ENCODE measurements at regions not wholly inside any gene's neighbourhood (a gene's known extent, or its start where the extent isn't known, plus 50 kb on each side); places are given as distances from the start of the nearest gene placed in this dataset.

- H3K9me3 ChIP-seq (ENCODE audit: control insufficient read depth, insufficient read depth, low read length), result no peaks in the 10 kb centered on the region
- H3K27me3 ChIP-seq (ENCODE audit: control insufficient read depth, insufficient read depth, low read length), result no peaks in the 10 kb centered on the region
- no peak overlapping the region for H3K27ac ChIP-seq (ENCODE audit: low read length)
- H3K4me3 ChIP-seq (ENCODE audit: low read length), result no peak overlapping the region
- DNase-seq (ENCODE audit: low read depth, low spot score), result no peak
- WGBS (ENCODE audit: insufficient coverage, insufficient read length), result no CpG with 5 or more reads among the region's 2 CpGs
- H3K36me3 ChIP-seq (ENCODE audit: control insufficient read depth, insufficient read depth, low read length), result no peaks in the 10 kb centered on the region
- H3K4me1 ChIP-seq (ENCODE audit: control insufficient read depth, insufficient read depth, low read length), result no peaks in the 10 kb centered on the region
Measured at GRCh38 chr5:131067636-131068035, 97.4 kb downstream of the HINT1 start.

DNA sequence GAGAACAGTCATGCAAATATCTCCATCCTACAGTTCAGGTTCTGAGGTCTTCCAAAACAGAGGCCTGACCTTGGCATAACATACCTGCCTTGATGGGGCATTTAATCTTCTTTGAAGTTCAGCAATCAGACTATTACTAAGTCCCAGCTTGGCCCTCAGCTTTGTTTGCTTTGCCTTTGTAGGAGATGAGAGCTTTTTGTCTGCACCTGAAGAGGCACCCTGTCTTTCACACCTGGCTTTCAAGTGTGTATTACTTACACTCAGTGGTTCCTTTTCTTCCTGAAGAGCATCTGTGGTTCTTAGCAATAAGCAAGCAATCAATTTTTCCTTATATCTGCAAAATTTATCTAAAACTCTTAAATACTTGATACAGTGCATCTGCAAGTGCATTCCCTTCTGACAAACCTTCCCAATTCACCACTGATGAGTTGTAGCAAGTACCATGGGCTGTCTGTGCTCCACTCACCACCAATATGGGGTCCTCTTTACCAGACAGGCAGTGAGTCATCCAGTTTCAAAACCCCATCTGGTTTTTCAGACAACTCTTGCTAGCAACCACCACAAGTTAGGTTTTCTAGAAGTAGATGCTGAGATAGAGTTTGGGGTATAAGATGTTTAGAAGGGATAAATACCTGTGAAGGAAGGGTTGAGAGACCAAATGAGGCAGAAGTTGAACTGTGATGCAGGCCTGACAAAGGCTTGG is 100.2 kb downstream of the HINT1 start:
- no peaks in the 10 kb centered on the region for H3K27me3 ChIP-seq (ENCODE audit: control insufficient read depth, insufficient read depth, low read length)
- H3K4me1 ChIP-seq (ENCODE audit: control insufficient read depth, insufficient read depth, low read length), result no peaks in the 10 kb centered on the region
- no peaks in the 10 kb centered on the region for H3K36me3 ChIP-seq (ENCODE audit: control insufficient read depth, insufficient read depth, low read length)
- no peak for DNase-seq (ENCODE audit: low read depth, low spot score)
- no peaks in the 10 kb centered on the region for H3K9me3 ChIP-seq (ENCODE audit: control insufficient read depth, insufficient read depth, low read length)
- no peak overlapping the region for H3K4me3 ChIP-seq (ENCODE audit: low read length)
- H3K27ac ChIP-seq (ENCODE audit: low read length), result no peak overlapping the region

DNA sequence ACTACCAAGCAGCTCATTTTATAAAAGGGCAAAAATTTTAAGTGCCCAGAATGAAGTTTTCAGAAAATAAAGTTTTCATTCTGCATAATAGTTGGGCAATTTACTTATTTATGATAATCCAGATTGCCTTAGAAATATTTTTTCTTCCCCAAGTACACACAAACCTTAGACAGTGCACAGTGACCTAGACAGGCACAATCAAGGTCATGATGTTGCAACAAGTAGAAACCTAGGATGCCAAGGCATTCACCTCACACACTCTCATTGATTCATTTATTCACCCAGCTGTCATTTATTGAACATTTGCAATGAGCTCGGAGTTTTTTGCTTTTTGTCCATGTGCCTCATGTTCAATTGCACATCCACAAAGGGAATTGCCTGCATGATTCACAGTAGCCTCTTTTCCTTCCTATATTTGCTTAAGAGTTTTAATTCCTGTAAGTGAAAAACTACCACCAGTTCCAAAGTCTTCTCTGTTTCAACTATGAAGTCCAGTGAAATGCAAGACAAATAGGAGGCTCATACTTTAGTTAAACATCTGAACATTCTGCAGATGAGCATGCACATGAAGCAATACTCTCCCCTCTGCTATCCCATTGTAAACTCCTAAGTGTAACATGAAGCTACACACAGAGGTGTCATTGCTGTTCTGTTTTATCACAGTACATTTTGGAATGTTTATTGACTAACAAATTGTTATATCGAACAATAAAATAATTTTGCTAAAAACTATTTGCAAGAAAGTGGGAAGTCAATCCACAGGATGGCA is 122.9 kb downstream of the HINT1 start:
- WGBS (ENCODE audit: insufficient coverage, insufficient read length), result no CpG with 5 or more reads among the region's 2 CpGs
- Histone ChIP-seq H3K4me3 (ENCODE audit: low read length) (no peak overlapping the region), H3K27me3 (ENCODE audit: control insufficient read depth, insufficient read depth, low read length) (no peaks in the 10 kb centered on the region), H3K27ac (ENCODE audit: low read length) (no peak overlapping the region), H3K36me3 (ENCODE audit: control insufficient read depth, insufficient read depth, low read length) (no peaks in the 10 kb centered on the region), H3K9me3 (ENCODE audit: control insufficient read depth, insufficient read depth, low read length) (no peaks in the 10 kb centered on the region), H3K4me1 (ENCODE audit: control insufficient read depth, insufficient read depth, low read length) (no peaks in the 10 kb centered on the region)
- no peak for DNase-seq (ENCODE audit: low read depth, low spot score)

DNA sequence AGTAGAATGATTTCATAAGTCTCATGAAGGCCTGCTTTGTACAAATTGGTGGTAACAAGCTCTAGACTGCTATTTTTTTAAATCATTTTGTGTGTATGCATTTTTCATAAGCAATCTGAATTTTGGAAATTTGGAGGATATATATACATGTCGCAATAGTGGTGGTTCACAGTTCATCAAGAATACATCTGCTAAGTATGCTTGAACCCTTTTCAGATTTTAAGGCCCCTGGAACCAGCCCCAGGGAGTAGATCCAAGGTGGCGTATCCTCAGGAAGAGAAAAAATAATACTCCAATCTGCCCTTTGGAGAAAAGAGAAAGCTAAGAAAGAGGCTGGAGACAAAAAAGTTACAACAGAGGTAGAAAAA is 141.6 kb downstream of the HINT1 start:
- H3K4me3 ChIP-seq (ENCODE audit: low read length), result no peak overlapping the region
- H3K36me3 ChIP-seq (ENCODE audit: control insufficient read depth, insufficient read depth, low read length), result no peaks in the 10 kb centered on the region
- DNase-seq (ENCODE audit: low read depth, low spot score), result no peak

GRCh38 chr5:131022811-131023497 is 142.1 kb downstream of the HINT1 start:
- no peak overlapping the region for H3K4me3 ChIP-seq (ENCODE audit: low read length)
- no peak overlapping the region for H3K27ac ChIP-seq (ENCODE audit: low read length)
- no CpG with 5 or more reads among the region's 1 CpG for whole genome bisulfite sequencing (ENCODE audit: insufficient coverage, insufficient read length)
- H3K36me3 ChIP-seq (ENCODE audit: control insufficient read depth, insufficient read depth, low read length), result no peaks in the 10 kb centered on the region
- no peak for DNase-seq (ENCODE audit: low read depth, low spot score)
- H3K4me1 ChIP-seq (ENCODE audit: control insufficient read depth, insufficient read depth, low read length), result no peaks in the 10 kb centered on the region
- no peaks in the 10 kb centered on the region for H3K9me3 ChIP-seq (ENCODE audit: control insufficient read depth, insufficient read depth, low read length)
- H3K27me3 ChIP-seq (ENCODE audit: control insufficient read depth, insufficient read depth, low read length), result no peaks in the 10 kb centered on the region

More for the DNA sequence above, 141.6 kb downstream of the HINT1 start:
- Histone ChIP-seq H3K4me1 (ENCODE audit: control insufficient read depth, insufficient read depth, low read length) (no peaks in the 10 kb centered on the region), H3K27ac (ENCODE audit: low read length) (no peak overlapping the region), H3K27me3 (ENCODE audit: control insufficient read depth, insufficient read depth, low read length) (no peaks in the 10 kb centered on the region), H3K9me3 (ENCODE audit: control insufficient read depth, insufficient read depth, low read length) (no peaks in the 10 kb centered on the region)
- no CpG with 5 or more reads among the region's 2 CpGs for WGBS (ENCODE audit: insufficient coverage, insufficient read length)

DNA sequence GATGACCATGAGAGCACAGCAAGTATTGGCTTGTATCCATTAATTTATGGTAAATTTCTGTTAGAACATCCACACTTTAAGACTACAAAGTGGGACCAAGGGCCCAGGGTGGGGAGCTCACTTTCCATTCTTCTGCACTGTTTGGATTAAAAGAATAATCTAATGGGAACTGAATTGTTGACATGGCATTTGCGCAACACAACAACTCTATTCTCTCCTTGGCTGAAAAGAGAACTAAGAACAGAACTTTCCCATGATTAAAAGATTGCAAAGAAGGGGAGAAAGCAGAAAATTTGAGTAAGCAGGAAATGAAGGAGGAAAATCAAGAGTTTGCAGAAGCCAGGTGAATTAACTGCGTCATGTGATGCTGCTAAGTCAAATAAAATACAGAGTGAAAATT is 143.4 kb downstream of the HINT1 start:
- Histone ChIP-seq H3K27me3 (ENCODE audit: control insufficient read depth, insufficient read depth, low read length) (no peaks in the 10 kb centered on the region), H3K4me1 (ENCODE audit: control insufficient read depth, insufficient read depth, low read length) (no peaks in the 10 kb centered on the region), H3K36me3 (ENCODE audit: control insufficient read depth, insufficient read depth, low read length) (no peaks in the 10 kb centered on the region), H3K4me3 (ENCODE audit: low read length) (no peak overlapping the region), H3K9me3 (ENCODE audit: control insufficient read depth, insufficient read depth, low read length) (no peaks in the 10 kb centered on the region), H3K27ac (ENCODE audit: low read length) (no peak overlapping the region)
- DNase-seq (ENCODE audit: low read depth, low spot score), result no peak
- WGBS (ENCODE audit: insufficient coverage, insufficient read length), result no CpG with 5 or more reads among the region's 2 CpGs

DNA sequence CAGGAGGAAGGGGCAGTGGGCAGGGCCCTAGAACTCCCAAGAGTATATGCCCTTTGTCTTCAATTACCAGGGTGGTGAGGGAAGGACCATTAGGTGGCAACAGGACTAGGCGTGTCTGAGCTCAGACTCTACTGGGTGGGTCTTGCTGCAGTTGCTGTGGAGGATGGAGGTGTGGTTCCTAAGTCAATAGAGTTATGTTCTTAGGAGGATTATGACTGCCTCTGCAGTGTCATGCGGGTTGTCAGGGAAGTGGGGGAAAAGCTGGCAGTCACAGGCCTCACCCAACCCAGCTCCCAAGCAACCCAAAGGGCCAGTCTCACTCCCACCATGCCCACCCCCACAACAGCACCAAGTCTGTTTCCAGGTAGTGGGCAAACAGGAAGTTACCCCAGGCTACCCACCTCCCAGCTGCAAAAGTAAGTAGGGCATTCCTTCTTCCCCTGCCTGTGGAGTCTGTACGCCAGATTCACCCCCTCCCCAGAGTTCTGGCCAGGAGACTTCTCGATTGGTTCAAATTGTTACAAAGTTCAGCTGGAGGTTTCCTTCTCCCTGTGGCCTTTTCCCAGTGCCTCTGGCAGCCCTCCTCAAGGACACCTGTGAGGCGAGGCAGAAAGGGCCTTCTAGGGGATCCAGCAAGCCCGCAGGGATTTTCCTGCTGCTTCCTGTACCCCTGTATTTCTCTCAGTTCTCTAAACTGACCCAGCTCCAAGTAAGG is 145.3 kb downstream of the HINT1 start:
- Histone ChIP-seq H3K4me3 (ENCODE audit: low read length) (no peak overlapping the region), H3K9me3 (ENCODE audit: control insufficient read depth, insufficient read depth, low read length) (no peaks in the 10 kb centered on the region), H3K27ac (ENCODE audit: low read length) (no peak overlapping the region), H3K36me3 (ENCODE audit: control insufficient read depth, insufficient read depth, low read length) (no peaks in the 10 kb centered on the region), H3K4me1 (ENCODE audit: control insufficient read depth, insufficient read depth, low read length) (no peaks in the 10 kb centered on the region), H3K27me3 (ENCODE audit: control insufficient read depth, insufficient read depth, low read length) (no peaks in the 10 kb centered on the region)
- WGBS (ENCODE audit: insufficient coverage, insufficient read length), result no CpG with 5 or more reads among the region's 6 CpGs
- no peak for DNase-seq (ENCODE audit: low read depth, low spot score)

DNA sequence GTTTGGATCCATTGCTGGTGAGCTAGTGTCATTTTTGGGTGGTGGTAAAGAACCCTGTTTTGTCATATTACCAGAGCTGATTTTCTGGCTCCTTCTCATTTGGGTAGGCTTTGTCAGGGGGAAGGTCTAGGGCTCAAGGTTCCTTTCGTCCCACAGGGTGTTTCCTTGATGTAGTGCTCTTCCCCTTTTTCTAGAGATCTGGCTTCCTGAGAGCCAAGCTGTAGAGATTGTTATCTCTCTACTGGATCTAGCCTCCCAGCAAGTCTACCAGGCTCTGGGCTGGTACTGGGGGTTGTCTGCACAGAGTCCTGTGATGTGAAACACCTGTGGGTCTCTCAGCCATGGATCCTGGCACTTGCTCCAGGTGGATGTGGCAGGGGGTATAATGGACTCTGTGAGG is 145.9 kb downstream of the HINT1 start:
- no peaks in the 10 kb centered on the region for H3K4me1 ChIP-seq (ENCODE audit: control insufficient read depth, insufficient read depth, low read length)
- WGBS (ENCODE audit: insufficient coverage, insufficient read length), result no CpG with 5 or more reads among the region's 1 CpG
- no peak overlapping the region for H3K27ac ChIP-seq (ENCODE audit: low read length)
- no peak for DNase-seq (ENCODE audit: low read depth, low spot score)
- no peaks in the 10 kb centered on the region for H3K27me3 ChIP-seq (ENCODE audit: control insufficient read depth, insufficient read depth, low read length)
- no peak overlapping the region for H3K4me3 ChIP-seq (ENCODE audit: low read length)
- no peaks in the 10 kb centered on the region for H3K9me3 ChIP-seq (ENCODE audit: control insufficient read depth, insufficient read depth, low read length)
- H3K36me3 ChIP-seq (ENCODE audit: control insufficient read depth, insufficient read depth, low read length), result no peaks in the 10 kb centered on the region

- WGBS (ENCODE audit: insufficient coverage, insufficient read length), result no CpG with 5 or more reads among the region's 24 CpGs
- DNase-seq (ENCODE audit: low read depth, low spot score), result no peak
- no peak overlapping the region for H3K27ac ChIP-seq (ENCODE audit: low read length)
- no peaks in the 10 kb centered on the region for H3K4me1 ChIP-seq (ENCODE audit: control insufficient read depth, insufficient read depth, low read length)
- no peaks in the 10 kb centered on the region for H3K36me3 ChIP-seq (ENCODE audit: control insufficient read depth, insufficient read depth, low read length)
- no peaks in the 10 kb centered on the region for H3K9me3 ChIP-seq (ENCODE audit: control insufficient read depth, insufficient read depth, low read length)
- H3K4me3 ChIP-seq (ENCODE audit: low read length), result no peak overlapping the region
- H3K27me3 ChIP-seq (ENCODE audit: control insufficient read depth, insufficient read depth, low read length), result no peaks in the 10 kb centered on the region
Measured at GRCh38 chr5:131008329-131008728, 156.7 kb downstream of the HINT1 start.

DNA sequence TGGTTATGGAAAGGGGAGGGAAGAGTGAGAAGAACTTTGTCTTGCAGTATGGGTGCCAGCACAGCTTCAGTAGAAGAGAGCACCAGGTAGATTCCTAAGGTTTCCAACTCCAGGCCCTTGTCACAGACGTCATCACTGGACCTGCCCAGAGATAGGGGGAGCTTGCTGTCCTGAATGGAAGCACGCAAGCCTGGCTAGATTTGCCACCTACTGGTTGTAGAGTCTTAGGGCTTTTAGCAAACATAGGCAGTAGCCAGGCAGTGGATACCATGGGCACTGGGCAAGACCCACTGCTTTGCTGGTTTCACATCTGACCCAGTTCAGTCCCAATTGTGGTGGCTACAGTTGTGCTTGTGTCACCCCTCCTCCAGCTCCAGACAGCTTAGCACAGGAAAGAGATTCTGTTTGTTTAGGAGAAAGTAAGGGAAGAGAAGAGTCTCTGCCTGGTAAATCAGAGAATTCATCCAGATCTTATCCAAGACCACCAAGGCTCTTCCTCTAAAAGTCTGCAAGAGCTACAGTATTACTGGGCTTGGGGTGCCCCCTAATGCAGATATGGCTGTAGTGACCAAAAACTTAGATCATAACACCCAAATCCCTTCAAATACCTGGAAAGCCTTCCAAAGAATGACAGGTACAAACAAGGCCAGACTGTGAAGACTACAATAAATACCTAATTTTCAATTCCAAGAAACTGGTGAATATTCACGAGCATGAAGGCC is 158.9 kb downstream of the HINT1 start:
- no peak for DNase-seq (ENCODE audit: low read depth, low spot score)
- Histone ChIP-seq H3K9me3 (ENCODE audit: control insufficient read depth, insufficient read depth, low read length) (no peaks in the 10 kb centered on the region), H3K27ac (ENCODE audit: low read length) (no peak overlapping the region), H3K4me1 (ENCODE audit: control insufficient read depth, insufficient read depth, low read length) (no peaks in the 10 kb centered on the region), H3K36me3 (ENCODE audit: control insufficient read depth, insufficient read depth, low read length) (no peaks in the 10 kb centered on the region), H3K4me3 (ENCODE audit: low read length) (no peak overlapping the region), H3K27me3 (ENCODE audit: control insufficient read depth, insufficient read depth, low read length) (no peaks in the 10 kb centered on the region)
- whole genome bisulfite sequencing (ENCODE audit: insufficient coverage, insufficient read length), result no CpG with 5 or more reads among the region's 3 CpGs
